NCI-H128 (cell line): ENCODE measurements at regions not wholly inside any gene's neighbourhood (a gene's known extent, or its start where the extent isn't known, plus 50 kb on each side); places are given as distances from the start of the nearest gene placed in this dataset.

Source experiments
- DNase-seq: peaks from one replicate; lab custom pipeline; 2025; ENCODE audit not compliant: unreplicated experiment; lab: John Stamatoyannopoulos, UW

GRCh38 chrX:23525531-23525930 is 141.8 kb upstream of the PRDX4 start:
- no peak for DNase-seq

GRCh38 chrX:23540532-23540931 is 126.8 kb upstream of the PRDX4 start:
- no peak for DNase-seq

GRCh38 chrX:23548164-23548563 is 119.1 kb upstream of the PRDX4 start:
- DNase-seq, result no peak

GRCh38 chrX:23552303-23552702 is 115.0 kb upstream of the PRDX4 start:
- no peak for DNase-seq

- DNase-seq, result no peak
Measured at GRCh38 chrX:23554304-23554703, 113.0 kb upstream of the PRDX4 start.

- DNase-seq, result no peak
Measured at GRCh38 chrX:23557070-23557469, 110.2 kb upstream of the PRDX4 start.

- DNase-seq, result no peak
Measured at GRCh38 chrX:23559975-23560374, 107.3 kb upstream of the PRDX4 start.

GRCh38 chrX:23570674-23571343 is 96.5 kb upstream of the PRDX4 start:
- DNase-seq, result no peak

- no peak for DNase-seq
Measured at GRCh38 chrX:23575281-23575680, 92.0 kb upstream of the PRDX4 start.

- no peak for DNase-seq
Measured at GRCh38 chrX:23578079-23578478, 89.2 kb upstream of the PRDX4 start.

GRCh38 chrX:23589496-23589895 is 77.8 kb upstream of the PRDX4 start:
- DNase-seq, result no peak

GRCh38 chrX:23592741-23593140 is 74.6 kb upstream of the PRDX4 start:
- DNase-seq, result no peak

- DNase-seq, result no peak
Measured at GRCh38 chrX:23598575-23598974, 68.7 kb upstream of the PRDX4 start.

GRCh38 chrX:23603501-23603900 is 63.8 kb upstream of the PRDX4 start:
- DNase-seq, result no peak

- DNase-seq, result no peak
Measured at GRCh38 chrX:23610495-23610894, 56.8 kb upstream of the PRDX4 start.

GRCh38 chrX:23612846-23613245 is 54.4 kb upstream of the PRDX4 start:
- DNase-seq, result no peak

- DNase-seq, result no peak
Measured at GRCh38 chrX:23616361-23616760, 50.9 kb upstream of the PRDX4 start.
